ENCODE measurements at regions not wholly inside any gene's neighbourhood (a gene's known extent, or its start where the extent isn't known, plus 50 kb on each side); places are given as distances from the start of the nearest gene placed in this dataset.

DNA sequence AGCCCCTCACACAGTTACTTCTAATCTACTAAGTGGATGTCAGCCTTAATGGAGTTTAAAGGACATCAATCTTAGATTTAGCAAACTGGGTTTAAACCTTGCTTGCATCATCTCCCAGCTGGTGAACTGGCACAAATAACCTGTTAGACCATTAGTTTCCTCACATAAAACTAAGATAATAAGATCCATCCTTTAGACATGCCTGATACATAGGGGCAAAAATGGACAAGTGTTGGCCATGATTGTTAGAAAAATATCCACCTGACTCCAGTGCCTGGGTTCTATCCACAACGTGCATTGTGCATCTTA is 439.1 kb downstream of the TNS3 start:
- Histone ChIP-seq H3K14ac (ENCODE audit: insufficient read length) (no peak overlapping the region), H4K20me1 (replicated peaks in 1 of 2; ENCODE audit: control insufficient read depth in 1 of 2, insufficient read depth in 2 of 2, low read length in 2 of 2) (no peaks in the 10 kb centered on the region), H3K79me1 (ENCODE audit: low read depth, low read length) (no peaks in the 10 kb centered on the region), H3K9me3 (ENCODE audit: insufficient read depth in 2 of 2, low read depth in 1 of 2, low read length in 1 of 2) (no peaks in the 10 kb centered on the region), H4K91ac (replicated peaks; ENCODE audit: insufficient read length, low read length) (no peak overlapping the region), H2BK12ac (ENCODE audit: low read depth, low read length) (no peak overlapping the region), H3K4me1 (replicated peaks in 1 of 4; ENCODE audit: control insufficient read depth in 3 of 4, insufficient read depth in 4 of 4, low read length in 3 of 4) (no peaks in the 10 kb centered on the region), H2BK120ac (replicated peaks; ENCODE audit: low read depth, low read length) (no peak overlapping the region), H3K23me2 (ENCODE audit: low read depth, low read length) (no peaks in the 10 kb centered on the region), H3K4ac (replicated peaks; ENCODE audit: insufficient read length, low read depth, low read length) (no peak overlapping the region), H4K8ac (ENCODE audit: extremely low read depth, insufficient read depth, low read length) (no peak overlapping the region), H2BK5ac (ENCODE audit: low read depth, low read length) (no peak overlapping the region), H3K79me2 (ENCODE audit: control insufficient read depth in 1 of 2, insufficient read depth in 2 of 2, low read length in 2 of 2) (no peaks in the 10 kb centered on the region), H3K56ac (replicated peaks; ENCODE audit: insufficient read length, low read depth, low read length) (no peak overlapping the region), H4K5ac (ENCODE audit: insufficient read length, low read depth, low read length) (no peak overlapping the region), H3K9ac (replicated peaks in 1 of 4; ENCODE audit: extremely low read depth in 1 of 4, low read depth in 3 of 4, low read length in 3 of 4) (no peak overlapping the region), H3K18ac (ENCODE audit: extremely low read depth, low read length) (no peak overlapping the region), H2AFZ (ENCODE audit: low read length) (no peak overlapping the region), H3K36me3 (ENCODE audit: control insufficient read depth in 2 of 4, insufficient read depth in 4 of 4, low read length in 3 of 4) (no peaks in the 10 kb centered on the region), H2BK15ac (ENCODE audit: low read length) (no peak overlapping the region), H3K4me3 (ENCODE audit: extremely low read depth in 1 of 4, insufficient read depth in 2 of 4, low read depth in 3 of 4, low read length in 4 of 4) (no peak overlapping the region), H3K4me2 (ENCODE audit: insufficient read depth in 1 of 2, low read depth in 2 of 2, low read length in 2 of 2) (no peak overlapping the region), H3K27me3 (replicated peaks in 1 of 4; ENCODE audit: control insufficient read depth in 3 of 4, extremely low read depth in 1 of 4, insufficient read depth in 3 of 4, low read length in 3 of 4) (no peaks in the 10 kb centered on the region), H2BK20ac (ENCODE audit: low read length) (no peak overlapping the region), H2AK5ac (ENCODE audit: low read depth, low read length) (no peak overlapping the region), H3K23ac (ENCODE audit: insufficient read length) (no peak overlapping the region), H3K27ac (ENCODE audit: low read depth, low read length) (no peak overlapping the region)
- WGBS, 2 experiments (ENCODE audit: extremely low coverage in 1 of 2, insufficient coverage in 1 of 2, insufficient read length in 1 of 2, insufficient replicate concordance in 2 of 2, low coverage in 1 of 2, low lambda C conversion rate in 2 of 2, missing lambda C conversion rate in 1 of 2): 85% methylated on average over 1 of the region's 1 CpG; no CpG with 5 or more reads in 1 of the 2 experiments
- no peak for DNase-seq (ENCODE audit: low read depth in 1 of 2, low spot score in 2 of 2)
- ChIA-PET POLR2A (ENCODE audit: partially characterized antibody) (no interaction called here), CTCF (ENCODE audit: partially characterized antibody) (interaction anchor here (1.1 kb wide), 1 partner anchor 37 kb away, joined by 4 read pairs; no protein-coding TSS in a partner anchor)
- no peak for FAIRE-seq
- TF ChIP-seq CHD7 (IDR thresholded peaks at IDR 0.05; ENCODE audit: insufficient replicate concordance, low read length): no peak

Data from H1 (cell line).